ENCODE measurements at regions not wholly inside any gene's neighbourhood (a gene's known extent, or its start where the extent isn't known, plus 50 kb on each side); places are given as distances from the start of the nearest gene placed in this dataset.
"Not testable (repeated sequence)": the region's sequence is repeated elsewhere in the genome, so short reads cannot be mapped to it uniquely, and the experiment has no call there.

- no peak for FAIRE-seq
Measured at GRCh38 chr14:55899531-55899930, 218.7 kb upstream of the PELI2 start.

GRCh38 chr14:55900749-55901148, 217.5 kb upstream of the PELI2 start:
- no peak for FAIRE-seq

- FAIRE-seq, result no peak
Measured at GRCh38 chr14:55901291-55901690, 216.9 kb upstream of the PELI2 start.

- FAIRE-seq, result no peak
Measured at GRCh38 chr14:55902241-55902640, 216.0 kb upstream of the PELI2 start.

GRCh38 chr14:55904086-55904485, 214.1 kb upstream of the PELI2 start:
- FAIRE-seq, result no peak

GRCh38 chr14:55908106-55908505, 210.1 kb upstream of the PELI2 start:
- FAIRE-seq, result peak; percentile 18

- no peak for FAIRE-seq
Measured at GRCh38 chr14:55909879-55910278, 208.3 kb upstream of the PELI2 start.

- FAIRE-seq, result no peak
Measured at GRCh38 chr14:55910601-55911243, 207.5 kb upstream of the PELI2 start.

- no peak for FAIRE-seq
Measured at GRCh38 chr14:55911776-55912175, 206.4 kb upstream of the PELI2 start.

- FAIRE-seq, result no peak
Measured at GRCh38 chr14:55912344-55912743, 205.9 kb upstream of the PELI2 start.

GRCh38 chr14:55913324-55914025, 204.7 kb upstream of the PELI2 start:
- no peak for FAIRE-seq

- no peak for FAIRE-seq
Measured at GRCh38 chr14:55914771-55915170, 203.4 kb upstream of the PELI2 start.

- no peak for FAIRE-seq
Measured at GRCh38 chr14:55915456-55915855, 202.8 kb upstream of the PELI2 start.

- not testable (repeated sequence) for FAIRE-seq
Measured at GRCh38 chr14:55919800-55920199, 198.4 kb upstream of the PELI2 start.

GRCh38 chr14:55921511-55921910, 196.7 kb upstream of the PELI2 start:
- no peak for FAIRE-seq

GRCh38 chr14:55926007-55926406, 192.2 kb upstream of the PELI2 start:
- FAIRE-seq, result no peak

GRCh38 chr14:55927028-55927427, 191.2 kb upstream of the PELI2 start:
- no peak for FAIRE-seq

- FAIRE-seq, result no peak
Measured at GRCh38 chr14:55928276-55928675, 189.9 kb upstream of the PELI2 start.

- FAIRE-seq, result no peak
Measured at GRCh38 chr14:55929136-55929535, 189.1 kb upstream of the PELI2 start.

GRCh38 chr14:55930016-55930784, 188.0 kb upstream of the PELI2 start:
- no peak for FAIRE-seq

GRCh38 chr14:55936691-55937090, 181.5 kb upstream of the PELI2 start:
- no peak for FAIRE-seq

GRCh38 chr14:55938249-55938791, 179.9 kb upstream of the PELI2 start:
- no peak for FAIRE-seq

GRCh38 chr14:55942076-55942654, 176.0 kb upstream of the PELI2 start:
- no peak for FAIRE-seq
